ENCODE measurements at regions not wholly inside any gene's neighbourhood (a gene's known extent, or its start where the extent isn't known, plus 50 kb on each side); places are given as distances from the start of the nearest gene placed in this dataset.

- no peak for DNase-seq (ENCODE audit: low spot score)
Observed at GRCh38 chr2:75808793-75809535, 98.2 kb upstream of the GCFC2 start.

- no peak for DNase-seq (ENCODE audit: low spot score)
Observed at GRCh38 chr2:75807992-75808391, 97.3 kb upstream of the GCFC2 start.

- DNase-seq (ENCODE audit: low spot score): no peak
Observed at GRCh38 chr2:75801234-75801982, 90.7 kb upstream of the GCFC2 start.

- no peak for DNase-seq (ENCODE audit: low spot score)
Observed at GRCh38 chr2:75800456-75800855, 89.7 kb upstream of the GCFC2 start.

- no peak for DNase-seq (ENCODE audit: low spot score)
Observed at GRCh38 chr2:75799859-75800258, 89.1 kb upstream of the GCFC2 start.

- no peak for DNase-seq (ENCODE audit: low spot score)
Observed at GRCh38 chr2:75798569-75798968, 87.9 kb upstream of the GCFC2 start.

- DNase-seq (ENCODE audit: low spot score): no peak
Observed at GRCh38 chr2:75792996-75793395, 82.3 kb upstream of the GCFC2 start.

GRCh38 chr2:75792146-75792545 lies 81.4 kb upstream of the GCFC2 start:
- DNase-seq (ENCODE audit: low spot score): no peak

GRCh38 chr2:75790814-75791467 lies 80.2 kb upstream of the GCFC2 start:
- no peak for DNase-seq (ENCODE audit: low spot score)

GRCh38 chr2:75790121-75790813 lies 79.6 kb upstream of the GCFC2 start:
- no peak for DNase-seq (ENCODE audit: low spot score)

- DNase-seq (ENCODE audit: low spot score): no peak
Observed at GRCh38 chr2:75788902-75789301, 78.2 kb upstream of the GCFC2 start.

- no peak for DNase-seq (ENCODE audit: low spot score)
Observed at GRCh38 chr2:75788154-75788553, 77.4 kb upstream of the GCFC2 start.

- peak; percentile 59 for DNase-seq (ENCODE audit: low spot score)
Observed at GRCh38 chr2:75787532-75788132, 76.9 kb upstream of the GCFC2 start.

GRCh38 chr2:75775311-75775823 lies 64.7 kb upstream of the GCFC2 start:
- no peak for DNase-seq (ENCODE audit: low spot score)

- DNase-seq (ENCODE audit: low spot score): no peak
Observed at GRCh38 chr2:75772908-75773630, 62.4 kb upstream of the GCFC2 start.

GRCh38 chr2:75765798-75766197 lies 55.1 kb upstream of the GCFC2 start:
- DNase-seq (ENCODE audit: low spot score): no peak

- DNase-seq (ENCODE audit: low spot score): no peak
Observed at GRCh38 chr2:75764611-75765010, 53.9 kb upstream of the GCFC2 start.

Measured in RKO (cell line).